DOHH2 (cell line): ENCODE measurements at regions not wholly inside any gene's neighbourhood (a gene's known extent, or its start where the extent isn't known, plus 50 kb on each side); places are given as distances from the start of the nearest gene placed in this dataset.
"Not testable (repeated sequence)": the region's sequence is repeated elsewhere in the genome, so short reads cannot be mapped to it uniquely, and the experiment has no call there.

Experiments used
- H3F3A ChIP-seq: fragments of 200-600 bp; sonication (generic), shearing (Covaris generic); 2 replicates; pipeline ENCODE4 v1.6.0; 2016; ENCODE audit warnings: antibody characterized with exemption, mild to moderate bottlenecking; ENCODE audit not compliant: control insufficient read depth, insufficient read depth
- H3K27ac ChIP-seq: fragments of 200-600 bp; sonication (generic); 2 replicates; pipeline ENCODE4 v1.5.1; 2014; ENCODE audit warnings: low read depth, mild to moderate bottlenecking, low read length, moderate library complexity
- H3K27me3 ChIP-seq: fragments of 200-600 bp; sonication (generic); 2 replicates; pipeline ENCODE4 v1.6.1; 2014; ENCODE audit warnings: mild to moderate bottlenecking, low read length, mixed read lengths; ENCODE audit not compliant: control insufficient read depth
- H3K36me3 ChIP-seq: fragments of 200-600 bp; sonication (generic); 2 replicates; pipeline ENCODE4 v1.6.1; 2014; ENCODE audit warnings: mild to moderate bottlenecking, low read length, moderate library complexity, mixed read lengths; ENCODE audit not compliant: control insufficient read depth
- H3K4me1 ChIP-seq: fragments of 200-600 bp; sonication (generic); 2 replicates; pipeline ENCODE4 v1.6.1; 2014; ENCODE audit warnings: mild to moderate bottlenecking, low read length, mixed read lengths; ENCODE audit not compliant: control insufficient read depth
- H3K4me2 ChIP-seq: fragments of 200-600 bp; sonication (generic); 2 replicates; pipeline ENCODE4 v1.6.0; 2014; ENCODE audit warnings: mild to moderate bottlenecking, low read length, moderate library complexity
- H3K4me3 ChIP-seq: fragments of 200-600 bp; sonication (generic); 2 replicates; pipeline ENCODE4 v1.5.1; 2014; ENCODE audit warnings: mild to moderate bottlenecking, low read length, mixed read lengths
- H3K79me2 ChIP-seq: fragments of 200-600 bp; sonication (generic); 2 replicates; pipeline ENCODE4 v1.6.1; 2014; ENCODE audit warnings: mild to moderate bottlenecking, low read length, mixed read lengths; ENCODE audit not compliant: control insufficient read depth
- H3K9me2 ChIP-seq: fragments of 200-600 bp; sonication (generic); replicated peaks from 2 replicates; pipeline ENCODE4 v1.6.1; 2014; ENCODE audit warnings: mild to moderate bottlenecking, low read length, mixed read lengths; ENCODE audit not compliant: control insufficient read depth
- H3K9me3 ChIP-seq: fragments of 200-600 bp; sonication (generic); 2 replicates; pipeline ENCODE4 v1.6.1; 2014; ENCODE audit warnings: antibody characterized with exemption, low read length, mixed read lengths; ENCODE audit not compliant: control insufficient read depth, insufficient read depth
- H4K20me1 ChIP-seq: fragments of 200-600 bp; sonication (generic); 2 replicates; pipeline ENCODE4 v1.6.0; 2014; ENCODE audit warnings: low read depth, mild to moderate bottlenecking, antibody characterized with exemption, low read length, moderate library complexity; ENCODE audit not compliant: control insufficient read depth, insufficient read depth
- CTCF ChIP-seq: fragments of 200-600 bp; sonication (generic); IDR thresholded peaks from one replicate; pipeline ENCODE4 v1.5.1; 2014; ENCODE audit warnings: antibody characterized with exemption, mild to moderate bottlenecking, low read depth, low read length; ENCODE audit not compliant: poor library complexity, severe bottlenecking
- EZH2phosphoT487 ChIP-seq: fragments of 200-600 bp; sonication (generic); IDR thresholded peaks from 2 replicates; pipeline ENCODE4 v1.6.1; 2017; ENCODE audit warnings: borderline replicate concordance, mild to moderate bottlenecking, antibody characterized with exemption, low read length, moderate library complexity, mixed read lengths

- Histone ChIP-seq H3K79me2 (no peaks in the 10 kb centered on the region), H3K27me3 (no peaks in the 10 kb centered on the region), H3K9me2 (no peaks in the 10 kb centered on the region), H4K20me1 (no peaks in the 10 kb centered on the region), H3F3A (no peaks in the 10 kb centered on the region), H3K4me2 (no peak overlapping the region), H3K9me3 (no peaks in the 10 kb centered on the region), H3K4me1 (no peaks in the 10 kb centered on the region), H3K36me3 (no peaks in the 10 kb centered on the region), H3K27ac (no peak overlapping the region), H3K4me3 (no peak overlapping the region)
- TF ChIP-seq CTCF (no peak), EZH2phosphoT487 (no peak)
Observed at GRCh38 chr9:100731038-100731556, 153.2 kb downstream of the CAVIN4 start.

- TF ChIP-seq EZH2phosphoT487 (no peak), CTCF (no peak)
- no peaks in the 10 kb centered on the region for H4K20me1 ChIP-seq
- no peaks in the 10 kb centered on the region for H3K9me3 ChIP-seq
- no peak overlapping the region for H3K4me3 ChIP-seq
- H3F3A ChIP-seq, result no peaks in the 10 kb centered on the region
- no peaks in the 10 kb centered on the region for H3K79me2 ChIP-seq
- no peaks in the 10 kb centered on the region for H3K27me3 ChIP-seq
- H3K4me1 ChIP-seq, result no peaks in the 10 kb centered on the region
- H3K36me3 ChIP-seq, result no peaks in the 10 kb centered on the region
- no peaks in the 10 kb centered on the region for H3K9me2 ChIP-seq
- no peak overlapping the region for H3K4me2 ChIP-seq
- no peak overlapping the region for H3K27ac ChIP-seq
Observed at GRCh38 chr9:100731557-100731956, 153.7 kb downstream of the CAVIN4 start.

- Histone ChIP-seq H3K36me3 (no peaks in the 10 kb centered on the region), H3K4me2 (no peak overlapping the region), H3K27ac (no peak overlapping the region), H3K9me2 (no peaks in the 10 kb centered on the region), H3K4me1 (no peaks in the 10 kb centered on the region), H3K4me3 (no peak overlapping the region), H3K9me3 (no peaks in the 10 kb centered on the region; the same call in 1 of the 2 replicates), H4K20me1 (no peaks in the 10 kb centered on the region), H3K79me2 (no peaks in the 10 kb centered on the region), H3K27me3 (no peaks in the 10 kb centered on the region), H3F3A (no peaks in the 10 kb centered on the region)
- TF ChIP-seq EZH2phosphoT487, result no peak
Observed at GRCh38 chr9:100739208-100739607, 161.3 kb downstream of the CAVIN4 start.

- Histone ChIP-seq H3K79me2 (no peaks in the 10 kb centered on the region), H3K9me3 (no peaks in the 10 kb centered on the region; the same call in 1 of the 2 replicates), H3K27ac (no peak overlapping the region), H3K36me3 (no peaks in the 10 kb centered on the region), H4K20me1 (no peaks in the 10 kb centered on the region), H3K9me2 (no peaks in the 10 kb centered on the region), H3K4me2 (no peak overlapping the region), H3K4me1 (no peaks in the 10 kb centered on the region), H3F3A (no peaks in the 10 kb centered on the region), H3K4me3 (no peak overlapping the region), H3K27me3 (no peaks in the 10 kb centered on the region)
- TF ChIP-seq CTCF (no peak), EZH2phosphoT487 (no peak)
Observed at GRCh38 chr9:100739666-100740065, 161.8 kb downstream of the CAVIN4 start.

GRCh38 chr9:100748930-100749329, 171.1 kb downstream of the CAVIN4 start:
- not testable (repeated sequence) for H3K9me2 ChIP-seq, H3K27ac ChIP-seq, H4K20me1 ChIP-seq, H3K79me2 ChIP-seq, H3K27me3 ChIP-seq, H3K4me3 ChIP-seq, H3K36me3 ChIP-seq, H3K4me1 ChIP-seq, H3F3A ChIP-seq, H3K9me3 ChIP-seq, H3K4me2 ChIP-seq
